ENCODE measurements at regions not wholly inside any gene's neighbourhood (a gene's known extent, or its start where the extent isn't known, plus 50 kb on each side); places are given as distances from the start of the nearest gene placed in this dataset.

- Histone ChIP-seq H3K4me1 (replicated peaks in 1 of 2; ENCODE audit: control insufficient read depth in 2 of 2, insufficient read depth in 2 of 2, low read length in 2 of 2) (no peaks in the 10 kb centered on the region), H3K9me3 (replicated peaks; ENCODE audit: control insufficient read depth, insufficient read depth, low read depth, low read length) (no peaks in the 10 kb centered on the region), H3K79me2 (ENCODE audit: control insufficient read depth, insufficient read depth, low read length) (no peaks in the 10 kb centered on the region), H3K36me3 (ENCODE audit: control insufficient read depth, insufficient read depth, low read length) (no peaks in the 10 kb centered on the region), H3K27ac (ENCODE audit: extremely low read depth, low read depth, low read length) (no peak overlapping the region), H3K4me3 (no peak overlapping the region), H4K20me1 (replicated peaks; ENCODE audit: control insufficient read depth, insufficient read depth, low read length) (no peaks in the 10 kb centered on the region), H3K4me2 (ENCODE audit: insufficient read depth, low read length) (no peak overlapping the region), H2AFZ (ENCODE audit: low read depth, low read length) (no peak overlapping the region), H3K9me1 (ENCODE audit: control insufficient read depth, insufficient read depth, low read length) (no peaks in the 10 kb centered on the region), H3K27me3 (ENCODE audit: control insufficient read depth in 2 of 2, insufficient read depth in 2 of 2, low read length in 2 of 2) (peaks cover 0 to 7% of the 10 kb centered on the region in 2 experiments; a peak in 1 of 5 replicates), H3K9ac (ENCODE audit: insufficient read depth in 1 of 2, low read depth in 2 of 2, low read length in 2 of 2) (no peak overlapping the region)
- 2% methylated on average over 9 of the region's 11 CpGs for WGBS (ENCODE audit: insufficient coverage, low coverage, missing lambda C conversion rate)
- no peak for ATAC-seq
- TF ChIP-seq ZBTB12 (CRISPR knock-in tag; IDR thresholded peaks at IDR 0.05) (no peak), XRCC3 (IDR thresholded peaks at IDR 0.05) (no peak), ARID3A (IDR thresholded peaks at IDR 0.05; ENCODE audit: borderline replicate concordance, low read depth, low read length) (no peak), BRD9 (IDR thresholded peaks at IDR 0.05; ENCODE audit: low read depth, partially characterized antibody) (no peak), ZNF644 (tag; IDR thresholded peaks at IDR 0.05; ENCODE audit: low read depth) (no peak), BCL6 (CRISPR knock-in tag; IDR thresholded peaks at IDR 0.05) (no peak), ZNF146 (CRISPR knock-in tag; IDR thresholded peaks at IDR 0.05; ENCODE audit: unreplicated experiment) (no peak), ARID2 (IDR thresholded peaks at IDR 0.05) (no peak)
- TF ChIP-seq, protein P1, sequence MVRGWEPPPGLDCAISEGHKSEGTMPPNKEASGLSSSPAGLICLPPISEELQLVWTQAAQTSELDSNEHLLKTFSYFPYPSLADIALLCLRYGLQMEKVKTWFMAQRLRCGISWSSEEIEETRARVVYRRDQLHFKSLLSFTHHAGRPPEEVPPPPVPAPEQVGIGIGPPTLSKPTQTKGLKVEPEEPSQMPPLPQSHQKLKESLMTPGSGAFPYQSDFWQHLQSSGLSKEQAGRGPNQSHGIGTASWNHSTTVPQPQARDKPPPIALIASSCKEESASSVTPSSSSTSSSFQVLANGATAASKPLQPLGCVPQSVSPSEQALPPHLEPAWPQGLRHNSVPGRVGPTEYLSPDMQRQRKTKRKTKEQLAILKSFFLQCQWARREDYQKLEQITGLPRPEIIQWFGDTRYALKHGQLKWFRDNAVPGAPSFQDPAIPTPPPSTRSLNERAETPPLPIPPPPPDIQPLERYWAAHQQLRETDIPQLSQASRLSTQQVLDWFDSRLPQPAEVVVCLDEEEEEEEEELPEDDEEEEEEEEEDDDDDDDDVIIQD (CRISPR knock-in tag; IDR thresholded peaks at IDR 0.05): no peak
- no TSS peak for BruUV-seq (replicated peaks)
- ChIA-PET POLR2A (no interaction called here), CTCF (ENCODE audit: low intra/inter-chr PET ratio) (no interaction called here)
- FAIRE-seq: no peak
- in situ Hi-C loops (cut with MboI): no loop called here
- no peak for DNase-seq (ENCODE audit: extremely low read depth in 1 of 4, low spot score in 3 of 4)
- intact Hi-C loops (cut with micrococcal nuclease): no loop called here
Measured at GRCh38 chr17:15086776-15087295, 178.3 kb downstream of the PMP22 start.
